DMS53 (cell line): ENCODE measurements at regions not wholly inside any gene's neighbourhood (a gene's known extent, or its start where the extent isn't known, plus 50 kb on each side); places are given as distances from the start of the nearest gene placed in this dataset.

Experiments used
- DNase-seq: peaks from one replicate; lab custom pipeline; 2025; lab: John Stamatoyannopoulos, UW

- no peak for DNase-seq
These were observed 128.1 kb upstream of the STK26 start for GRCh38 chrX:131894995-131895394.

GRCh38 chrX:131895807-131896206 is 127.3 kb upstream of the STK26 start:
- DNase-seq: peak; percentile 1

- DNase-seq: peak; percentile 33
These were observed 121.6 kb upstream of the STK26 start for GRCh38 chrX:131901546-131901945.

GRCh38 chrX:131907488-131908314 is 115.4 kb upstream of the STK26 start:
- DNase-seq: no peak

GRCh38 chrX:131910586-131910985 is 112.5 kb upstream of the STK26 start:
- no peak for DNase-seq

- no peak for DNase-seq
These were observed 107.6 kb upstream of the STK26 start for GRCh38 chrX:131915488-131915887.

GRCh38 chrX:131917588-131917987 is 105.5 kb upstream of the STK26 start:
- DNase-seq: no peak

- DNase-seq: no peak
These were observed 104.3 kb upstream of the STK26 start for GRCh38 chrX:131918839-131919238.

GRCh38 chrX:131923614-131924250 is 99.4 kb upstream of the STK26 start:
- DNase-seq: peak; percentile 19

- no peak for DNase-seq
These were observed 84.4 kb upstream of the STK26 start for GRCh38 chrX:131938749-131939148.

GRCh38 chrX:131942034-131942433 is 81.1 kb upstream of the STK26 start:
- no peak for DNase-seq

- no peak for DNase-seq
These were observed 77.9 kb upstream of the STK26 start for GRCh38 chrX:131944936-131945902.

GRCh38 chrX:131951166-131951565 is 71.9 kb upstream of the STK26 start:
- DNase-seq: no peak

GRCh38 chrX:131955099-131955777 is 67.9 kb upstream of the STK26 start:
- peak; percentile 2 for DNase-seq

GRCh38 chrX:131958724-131959123 is 64.4 kb upstream of the STK26 start:
- no peak for DNase-seq

- no peak for DNase-seq
These were observed 52.8 kb upstream of the STK26 start for GRCh38 chrX:131970347-131970746.
